ENCODE measurements at regions not wholly inside any gene's neighbourhood (a gene's known extent, or its start where the extent isn't known, plus 50 kb on each side); places are given as distances from the start of the nearest gene placed in this dataset.

DNA sequence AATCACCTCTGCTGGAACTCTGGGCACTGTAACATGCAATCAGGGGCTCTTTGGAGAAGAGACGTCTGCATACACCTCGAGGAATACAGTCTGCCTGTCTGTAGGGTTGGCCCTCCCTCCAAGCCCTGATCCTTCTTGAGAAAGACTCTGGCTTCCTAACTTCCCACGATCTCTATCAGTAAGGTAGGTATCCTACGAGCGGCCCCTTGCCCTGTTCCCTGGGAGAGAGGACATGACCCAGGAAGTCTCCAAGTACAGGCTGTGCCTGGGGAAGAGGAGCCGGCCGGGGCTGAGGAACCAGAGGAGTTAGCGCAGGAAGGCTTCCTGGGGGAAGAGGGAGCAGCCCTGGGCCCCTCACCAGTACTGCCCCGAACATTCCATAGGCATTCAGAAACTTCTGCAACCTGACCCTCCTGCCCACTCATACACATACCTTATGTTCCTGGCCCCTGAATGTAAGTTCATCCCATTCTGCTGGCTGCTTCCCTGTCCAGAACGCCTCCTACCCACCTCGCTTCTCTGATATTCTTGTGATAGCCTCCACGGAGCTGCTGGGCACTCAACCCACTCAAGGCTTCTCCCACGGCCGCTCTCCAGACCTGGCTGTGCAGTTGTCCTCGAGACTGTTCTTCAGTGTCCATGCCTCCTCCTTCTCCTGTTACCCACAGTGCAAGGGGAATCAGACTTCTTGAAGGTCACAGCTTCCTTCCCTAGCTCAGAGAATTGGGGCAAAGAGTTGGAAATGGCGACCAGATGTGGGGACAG is 116.1 kb downstream of the CYP26B1 start:
- TF ChIP-seq, protein P1, sequence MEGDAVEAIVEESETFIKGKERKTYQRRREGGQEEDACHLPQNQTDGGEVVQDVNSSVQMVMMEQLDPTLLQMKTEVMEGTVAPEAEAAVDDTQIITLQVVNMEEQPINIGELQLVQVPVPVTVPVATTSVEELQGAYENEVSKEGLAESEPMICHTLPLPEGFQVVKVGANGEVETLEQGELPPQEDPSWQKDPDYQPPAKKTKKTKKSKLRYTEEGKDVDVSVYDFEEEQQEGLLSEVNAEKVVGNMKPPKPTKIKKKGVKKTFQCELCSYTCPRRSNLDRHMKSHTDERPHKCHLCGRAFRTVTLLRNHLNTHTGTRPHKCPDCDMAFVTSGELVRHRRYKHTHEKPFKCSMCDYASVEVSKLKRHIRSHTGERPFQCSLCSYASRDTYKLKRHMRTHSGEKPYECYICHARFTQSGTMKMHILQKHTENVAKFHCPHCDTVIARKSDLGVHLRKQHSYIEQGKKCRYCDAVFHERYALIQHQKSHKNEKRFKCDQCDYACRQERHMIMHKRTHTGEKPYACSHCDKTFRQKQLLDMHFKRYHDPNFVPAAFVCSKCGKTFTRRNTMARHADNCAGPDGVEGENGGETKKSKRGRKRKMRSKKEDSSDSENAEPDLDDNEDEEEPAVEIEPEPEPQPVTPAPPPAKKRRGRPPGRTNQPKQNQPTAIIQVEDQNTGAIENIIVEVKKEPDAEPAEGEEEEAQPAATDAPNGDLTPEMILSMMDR (IDR thresholded peaks at IDR 0.05): no peak
- no peak for TF ChIP-seq POLR2A (IDR thresholded peaks at IDR 0.05)
